ENCODE measurements at regions not wholly inside any gene's neighbourhood (a gene's known extent, or its start where the extent isn't known, plus 50 kb on each side); places are given as distances from the start of the nearest gene placed in this dataset.
"Not testable (repeated sequence)": the region's sequence is repeated elsewhere in the genome, so short reads cannot be mapped to it uniquely, and the experiment has no call there.

DNA sequence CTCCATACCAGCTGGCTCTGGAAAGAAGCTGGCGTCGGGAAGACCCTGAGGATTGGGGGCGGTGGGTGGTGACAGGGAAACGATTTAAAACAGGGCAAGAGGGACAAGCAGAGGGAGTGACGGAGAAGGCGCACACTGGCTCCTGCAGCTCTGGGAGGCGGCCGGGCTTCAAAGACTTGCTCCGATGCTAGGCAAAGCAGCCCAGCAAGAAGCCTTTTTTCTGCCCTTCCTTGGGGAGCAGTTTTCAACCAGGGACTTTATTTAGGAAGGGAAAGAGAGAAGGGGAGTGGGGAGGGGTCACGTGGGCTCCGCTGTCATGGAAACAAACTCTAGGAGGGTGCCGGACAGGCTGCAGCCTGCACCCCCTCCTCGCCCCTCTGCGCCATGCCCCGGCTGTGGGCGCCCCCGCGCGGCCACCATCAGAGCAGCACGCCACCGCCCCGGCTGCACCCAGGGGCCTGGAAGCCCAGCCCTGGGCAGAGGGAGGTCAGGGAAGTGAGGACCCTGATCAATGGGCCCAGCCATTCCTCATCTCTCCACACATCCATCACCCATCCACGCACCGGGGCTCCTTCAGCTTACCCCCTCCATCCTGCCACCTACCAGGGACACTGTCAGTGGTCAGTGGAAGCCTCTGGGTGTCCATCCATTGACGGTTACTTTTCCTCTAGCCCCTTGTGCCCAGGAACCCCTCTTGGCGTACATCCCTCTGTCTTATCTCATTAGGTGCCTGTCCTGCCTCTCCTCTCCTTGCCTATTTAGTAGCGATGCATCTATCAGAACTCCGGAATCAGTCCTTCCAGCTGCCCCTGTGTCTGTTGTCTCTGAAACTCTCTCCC lies 66.6 kb upstream of the CCDC167 start:
- intact Hi-C loops (cut with DNase I): loop anchor here (5.0 kb wide), 1 partner anchor 84 kb away; no protein-coding TSS in a partner anchor
- 15 to 19% methylated on average over 16 to 23 of the region's 28 CpGs for WGBS, 2 donors
- peaks cover 0 to 63% (median 0%) of the 10 kb centered on the region in 4 donors for H3K27me3 ChIP-seq
- peak overlapping the region in 3 of 4 donors; percentile 29 to 61 (median 39) for H3K4me3 ChIP-seq
- no peak for DNase-seq
- no peaks in the 10 kb centered on the region for H3K9me3 ChIP-seq
- TF ChIP-seq POLR2A (IDR thresholded peaks at IDR 0.05): no peak
- TF ChIP-seq, protein P1, sequence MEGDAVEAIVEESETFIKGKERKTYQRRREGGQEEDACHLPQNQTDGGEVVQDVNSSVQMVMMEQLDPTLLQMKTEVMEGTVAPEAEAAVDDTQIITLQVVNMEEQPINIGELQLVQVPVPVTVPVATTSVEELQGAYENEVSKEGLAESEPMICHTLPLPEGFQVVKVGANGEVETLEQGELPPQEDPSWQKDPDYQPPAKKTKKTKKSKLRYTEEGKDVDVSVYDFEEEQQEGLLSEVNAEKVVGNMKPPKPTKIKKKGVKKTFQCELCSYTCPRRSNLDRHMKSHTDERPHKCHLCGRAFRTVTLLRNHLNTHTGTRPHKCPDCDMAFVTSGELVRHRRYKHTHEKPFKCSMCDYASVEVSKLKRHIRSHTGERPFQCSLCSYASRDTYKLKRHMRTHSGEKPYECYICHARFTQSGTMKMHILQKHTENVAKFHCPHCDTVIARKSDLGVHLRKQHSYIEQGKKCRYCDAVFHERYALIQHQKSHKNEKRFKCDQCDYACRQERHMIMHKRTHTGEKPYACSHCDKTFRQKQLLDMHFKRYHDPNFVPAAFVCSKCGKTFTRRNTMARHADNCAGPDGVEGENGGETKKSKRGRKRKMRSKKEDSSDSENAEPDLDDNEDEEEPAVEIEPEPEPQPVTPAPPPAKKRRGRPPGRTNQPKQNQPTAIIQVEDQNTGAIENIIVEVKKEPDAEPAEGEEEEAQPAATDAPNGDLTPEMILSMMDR (IDR thresholded peaks at IDR 0.05): peak; percentile 75 to 89 (median 84)
- peaks cover 4 to 12% (median 6%) of the 10 kb centered on the region in 3 donors for H3K4me1 ChIP-seq
- no peaks in the 10 kb centered on the region for H3K36me3 ChIP-seq
- H3K27ac ChIP-seq: no peak overlapping the region

- WGBS, 2 donors: 23 to 78% methylated on average over 4 of the region's 17 CpGs
- intact Hi-C loops (cut with DNase I): loop anchor here (5.0 kb wide), 1 partner anchor 83 kb away; no protein-coding TSS in a partner anchor
- H3K27me3 ChIP-seq: peaks cover 0 to 62% (median 0%) of the 10 kb centered on the region in 4 donors
- peaks cover 4 to 12% (median 6%) of the 10 kb centered on the region in 3 donors for H3K4me1 ChIP-seq
- no peak for DNase-seq
- no peak for TF ChIP-seq POLR2A (IDR thresholded peaks at IDR 0.05)
- TF ChIP-seq, protein P1 (IDR thresholded peaks at IDR 0.05): no peak
- H3K36me3 ChIP-seq: no peaks in the 10 kb centered on the region
- H3K9me3 ChIP-seq: no peaks in the 10 kb centered on the region
- no peak overlapping the region for H3K27ac ChIP-seq
- H3K4me3 ChIP-seq: peak overlapping the region in 3 of 4 donors; percentile 29 to 61 (median 39)
Measured at GRCh38 chr6:37565267-37566110, 65.8 kb upstream of the CCDC167 start.

GRCh38 chr6:37562926-37563288 lies 63.2 kb upstream of the CCDC167 start:
- H3K36me3 ChIP-seq; DNase-seq; H3K4me3 ChIP-seq; H3K27ac ChIP-seq; H3K9me3 ChIP-seq; intact Hi-C loops (cut with DNase I): not testable (repeated sequence)
- Histone ChIP-seq H3K4me1 (peaks cover 4 to 12% (median 6%) of the 10 kb centered on the region in 3 donors), H3K27me3 (peaks cover 0 to 73% (median 0%) of the 10 kb centered on the region in 4 donors)
- 82 to 93% methylated on average over 2 to 4 of the region's 4 CpGs for WGBS, 2 donors

DNA sequence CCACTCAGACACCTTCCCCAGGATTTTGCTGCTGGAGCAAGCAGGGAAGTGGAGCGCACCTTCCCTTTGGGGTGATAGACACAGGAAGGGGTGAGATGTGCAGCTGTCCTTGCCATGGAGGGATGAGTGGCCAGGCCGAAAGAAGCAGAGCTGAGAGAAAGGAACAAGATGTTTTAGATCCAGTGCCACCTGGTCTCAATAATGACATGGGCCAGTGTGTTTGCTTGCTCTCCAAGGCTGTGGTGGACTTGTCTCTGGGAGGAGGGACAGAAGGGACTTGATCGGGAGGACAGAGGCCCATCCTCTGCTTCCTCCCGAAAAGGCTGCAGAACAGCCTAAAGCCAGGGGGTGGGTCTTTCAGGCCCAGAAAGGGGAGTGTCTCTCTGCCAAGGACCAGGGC lies 61.7 kb upstream of the CCDC167 start:
- H3K27ac ChIP-seq: no peak overlapping the region

DNA sequence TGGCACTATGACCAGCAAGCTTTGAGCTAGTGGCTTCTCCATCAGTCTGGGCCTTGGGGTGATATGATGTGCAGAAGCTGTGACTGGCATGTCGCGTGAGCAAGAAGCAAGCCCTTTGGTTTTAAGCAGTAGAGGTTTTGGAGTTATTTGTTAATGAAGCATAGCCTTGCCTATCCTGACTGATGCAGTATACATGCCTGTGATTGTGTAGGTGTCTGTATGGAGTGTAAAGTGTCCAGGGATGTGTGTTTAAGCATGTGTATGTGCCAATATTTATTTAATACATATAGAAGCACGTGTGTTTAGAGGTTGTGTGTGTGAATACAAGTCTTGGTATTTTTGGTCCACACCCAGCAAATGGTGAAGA lies 61.0 kb upstream of the CCDC167 start:
- H3K27ac ChIP-seq: no peak overlapping the region
- peaks cover 0 to 81% (median 0%) of the 10 kb centered on the region in 4 donors for H3K27me3 ChIP-seq
- H3K4me3 ChIP-seq: no peak overlapping the region
- 86 to 92% methylated on average over 3 of the region's 3 CpGs for WGBS, 2 donors
- no peaks in the 10 kb centered on the region for H3K36me3 ChIP-seq
- H3K9me3 ChIP-seq: no peaks in the 10 kb centered on the region
- intact Hi-C loops (cut with DNase I): no loop called here
- peaks cover 0 to 4% (median 2%) of the 10 kb centered on the region in 3 donors for H3K4me1 ChIP-seq
- no peak for DNase-seq
- TF ChIP-seq POLR2A (IDR thresholded peaks at IDR 0.05): no peak
- TF ChIP-seq, protein P1 (IDR thresholded peaks at IDR 0.05): no peak

More for the DNA sequence above, 61.7 kb upstream of the CCDC167 start:
- H3K36me3 ChIP-seq: no peaks in the 10 kb centered on the region
- peaks cover 0 to 81% (median 0%) of the 10 kb centered on the region in 4 donors for H3K27me3 ChIP-seq
- H3K9me3 ChIP-seq: no peaks in the 10 kb centered on the region
- 24 to 87% methylated on average over 2 to 4 of the region's 4 CpGs for WGBS, 2 donors
- TF ChIP-seq, protein P1 (IDR thresholded peaks at IDR 0.05): no peak
- no peak for TF ChIP-seq POLR2A (IDR thresholded peaks at IDR 0.05)
- no peak overlapping the region for H3K4me3 ChIP-seq
- no peak for DNase-seq
- intact Hi-C loops (cut with DNase I): no loop called here
- peaks cover under 1 to 10% (median 6%) of the 10 kb centered on the region in 3 donors for H3K4me1 ChIP-seq
